ENCODE measurements at regions not wholly inside any gene's neighbourhood (a gene's known extent, or its start where the extent isn't known, plus 50 kb on each side); places are given as distances from the start of the nearest gene placed in this dataset.
"Not testable (repeated sequence)": the region's sequence is repeated elsewhere in the genome, so short reads cannot be mapped to it uniquely, and the experiment has no call there.

- DNase-seq (ENCODE audit: low read depth), result no peak
Observed at GRCh38 chr6:15827496-15828255, 164.8 kb upstream of the DTNBP1 start.

GRCh38 chr6:15826814-15827318 is 164.0 kb upstream of the DTNBP1 start:
- DNase-seq (ENCODE audit: low read depth), result no peak

- DNase-seq (ENCODE audit: low read depth), result no peak
Observed at GRCh38 chr6:15825332-15825930, 162.6 kb upstream of the DTNBP1 start.

- no peak for DNase-seq (ENCODE audit: low read depth)
Observed at GRCh38 chr6:15824811-15825210, 162.0 kb upstream of the DTNBP1 start.

GRCh38 chr6:15823838-15824414 is 161.1 kb upstream of the DTNBP1 start:
- DNase-seq (ENCODE audit: low read depth), result no peak

GRCh38 chr6:15822835-15823234 is 160.0 kb upstream of the DTNBP1 start:
- DNase-seq (ENCODE audit: low read depth), result no peak

- DNase-seq (ENCODE audit: low read depth), result no peak
Observed at GRCh38 chr6:15819841-15820240, 157.0 kb upstream of the DTNBP1 start.

- DNase-seq (ENCODE audit: low read depth), result no peak
Observed at GRCh38 chr6:15819226-15819625, 156.4 kb upstream of the DTNBP1 start.

GRCh38 chr6:15818491-15818890 is 155.7 kb upstream of the DTNBP1 start:
- no peak for DNase-seq (ENCODE audit: low read depth)

GRCh38 chr6:15818044-15818443 is 155.2 kb upstream of the DTNBP1 start:
- DNase-seq (ENCODE audit: low read depth), result no peak

GRCh38 chr6:15817100-15817499 is 154.3 kb upstream of the DTNBP1 start:
- DNase-seq (ENCODE audit: low read depth), result no peak

GRCh38 chr6:15816661-15817060 is 153.8 kb upstream of the DTNBP1 start:
- DNase-seq (ENCODE audit: low read depth), result no peak

GRCh38 chr6:15813698-15814097 is 150.9 kb upstream of the DTNBP1 start:
- DNase-seq (ENCODE audit: low read depth), result not testable (repeated sequence)

GRCh38 chr6:15811107-15811506 is 148.3 kb upstream of the DTNBP1 start:
- no peak for DNase-seq (ENCODE audit: low read depth)

GRCh38 chr6:15810618-15811017 is 147.8 kb upstream of the DTNBP1 start:
- no peak for DNase-seq (ENCODE audit: low read depth)

- DNase-seq (ENCODE audit: low read depth), result no peak
Observed at GRCh38 chr6:15809367-15809766, 146.5 kb upstream of the DTNBP1 start.

- no peak for DNase-seq (ENCODE audit: low read depth)
Observed at GRCh38 chr6:15804164-15805154, 141.6 kb upstream of the DTNBP1 start.

- no peak for DNase-seq (ENCODE audit: low read depth)
Observed at GRCh38 chr6:15802466-15802865, 139.6 kb upstream of the DTNBP1 start.

GRCh38 chr6:15801912-15802311 is 139.1 kb upstream of the DTNBP1 start:
- DNase-seq (ENCODE audit: low read depth), result no peak

- no peak for DNase-seq (ENCODE audit: low read depth)
Observed at GRCh38 chr6:15800841-15801617, 138.2 kb upstream of the DTNBP1 start.

- DNase-seq (ENCODE audit: low read depth), result no peak
Observed at GRCh38 chr6:15798533-15799255, 135.9 kb upstream of the DTNBP1 start.
